HFF-Myc (cell line): ENCODE measurements at regions not wholly inside any gene's neighbourhood (a gene's known extent, or its start where the extent isn't known, plus 50 kb on each side); places are given as distances from the start of the nearest gene placed in this dataset.

Experiments
- DNase-seq: peaks from one replicate; pipeline ENCODE4 v3.0.0-alpha.2; 2011; ENCODE audit warnings: low read depth; ENCODE audit errors: extremely low read depth
- H3K4me3 ChIP-seq: replicated peaks from 2 replicates; pipeline ENCODE4 v1.5.1; 2011; ENCODE audit warnings: low read depth, mild to moderate bottlenecking, control low read depth, low read length
- CTCF ChIP-seq: IDR thresholded peaks from 2 replicates; pipeline ENCODE4 v1.5.1; 2012; ENCODE audit warnings: mild to moderate bottlenecking, low read depth, low read length, control low read depth; ENCODE audit errors: missing control alignments

DNA sequence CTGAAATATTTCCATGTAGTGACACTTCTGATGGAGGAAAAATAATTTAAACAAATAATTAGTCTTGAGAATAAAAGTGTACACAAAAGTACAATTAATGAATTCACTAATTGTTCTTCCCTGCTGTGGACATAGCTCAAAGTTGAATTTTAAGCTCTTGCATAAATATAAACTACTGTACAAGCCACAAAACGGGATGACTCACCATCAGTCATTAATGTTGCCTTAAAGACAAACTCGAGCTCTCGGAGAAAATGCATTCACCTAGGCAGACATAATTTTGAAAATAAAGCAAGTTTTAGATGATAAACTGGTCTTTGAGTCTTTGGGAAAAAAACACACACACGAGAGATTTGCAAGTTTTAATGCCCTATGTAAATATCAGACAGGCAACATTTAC is 436.4 kb downstream of the ZNF521 start:
- no peak overlapping the region for H3K4me3 ChIP-seq
- no peak for TF ChIP-seq CTCF
- DNase-seq, result peak; percentile 25

- no peak for TF ChIP-seq CTCF
- H3K4me3 ChIP-seq, result no peak overlapping the region
- no peak for DNase-seq
These were observed 434.2 kb downstream of the ZNF521 start for GRCh38 chr18:24917767-24918166.

GRCh38 chr18:24918257-24918656 is 433.7 kb downstream of the ZNF521 start:
- no peak for DNase-seq
- H3K4me3 ChIP-seq, result no peak overlapping the region
- no peak for TF ChIP-seq CTCF

- TF ChIP-seq CTCF, result no peak
- no peak for DNase-seq
- H3K4me3 ChIP-seq, result no peak overlapping the region
These were observed 432.7 kb downstream of the ZNF521 start for GRCh38 chr18:24919181-24919797.

DNA sequence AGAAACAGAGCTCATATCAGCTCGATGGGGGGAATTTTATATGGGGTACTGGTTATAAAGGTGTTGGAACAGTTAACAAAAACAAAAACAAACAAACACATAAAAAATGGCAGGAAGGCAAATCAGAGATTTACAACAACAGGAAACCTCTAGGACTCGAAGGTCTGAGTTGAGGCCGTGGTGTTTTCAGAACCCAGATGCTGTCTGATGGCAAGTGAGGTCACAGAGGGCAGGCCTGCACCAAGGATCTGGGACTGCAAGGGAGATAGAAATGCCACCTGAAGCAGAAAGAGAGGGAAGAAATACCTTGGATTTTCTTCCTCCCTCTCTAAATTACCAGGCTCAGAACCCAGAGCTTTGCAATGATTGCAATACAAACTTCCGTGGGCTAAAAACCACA is 429.5 kb downstream of the ZNF521 start:
- no peak for DNase-seq
- TF ChIP-seq CTCF, result no peak
- H3K4me3 ChIP-seq, result no peak overlapping the region

- TF ChIP-seq CTCF, result no peak
- no peak for DNase-seq
- no peak overlapping the region for H3K4me3 ChIP-seq
These were observed 428.8 kb downstream of the ZNF521 start for GRCh38 chr18:24923138-24923537.
